Hepatocyte (in vitro differentiated cells): ENCODE measurements at regions not wholly inside any gene's neighbourhood (a gene's known extent, or its start where the extent isn't known, plus 50 kb on each side); places are given as distances from the start of the nearest gene placed in this dataset.

Experiments
- DNase-seq: peaks from one replicate; pipeline ENCODE4 v3.0.0-alpha.2; 2016; ENCODE audit warnings: low spot score
- H2AFZ ChIP-seq: fragments of 200-600 bp; sonication (generic); 2 replicates; pipeline ENCODE4 v1.6.0; 2016; ENCODE audit warnings: antibody characterized with exemption, mild to moderate bottlenecking
- H3K27ac ChIP-seq: fragments of 200-600 bp; sonication (generic); 2 replicates; pipeline ENCODE4 v1.5.1; 2016; ENCODE audit warnings: mild to moderate bottlenecking
- H3K27me3 ChIP-seq: fragments of 200-600 bp; sonication (generic); 2 replicates; pipeline ENCODE4 v1.6.1; 2016
- H3K36me3 ChIP-seq: fragments of 200-600 bp; sonication (generic); replicated peaks from 2 replicates; pipeline ENCODE4 v1.5.1; 2016; ENCODE audit warnings: low read depth; ENCODE audit not compliant: insufficient read depth
- H3K4me1 ChIP-seq: fragments of 200-600 bp; sonication (generic); 2 replicates; pipeline ENCODE4 v1.5.1; 2016; ENCODE audit warnings: mild to moderate bottlenecking, moderate library complexity; ENCODE audit not compliant: insufficient read depth
- H3K4me2 ChIP-seq: fragments of 200-600 bp; sonication (generic); 2 replicates; pipeline ENCODE4 v1.6.0; 2016
- H3K4me3 ChIP-seq: fragments of 200-600 bp; sonication (generic); 2 replicates; pipeline ENCODE4 v1.5.1; 2016; ENCODE audit warnings: mild to moderate bottlenecking
- H3K79me2 ChIP-seq: fragments of 200-600 bp; sonication (generic); 2 replicates; pipeline ENCODE4 v1.6.0; 2017; ENCODE audit warnings: mild to moderate bottlenecking
- H3K9me2 ChIP-seq: fragments of 200-600 bp; sonication (generic); replicated peaks from 2 replicates; pipeline ENCODE4 v1.6.0; 2017; ENCODE audit warnings: mild to moderate bottlenecking; ENCODE audit not compliant: insufficient read depth
- H3K9me3 ChIP-seq: fragments of 200-600 bp; sonication (generic); 2 replicates; pipeline ENCODE4 v1.5.1; 2016; ENCODE audit warnings: low read depth, mild to moderate bottlenecking
- H4K20me1 ChIP-seq: fragments of 200-600 bp; sonication (generic); 2 replicates; pipeline ENCODE4 v1.6.0; 2016; ENCODE audit warnings: mild to moderate bottlenecking; ENCODE audit not compliant: insufficient read depth, poor library complexity, severe bottlenecking
- EZH2 ChIP-seq: fragments of 200-600 bp; sonication (generic); IDR thresholded peaks from 2 replicates; pipeline ENCODE4 v1.6.1; 2016; ENCODE audit warnings: antibody characterized with exemption, mild to moderate bottlenecking, borderline replicate concordance
- EZH2phosphoT487 ChIP-seq: fragments of 200-600 bp; sonication (generic); IDR thresholded peaks from one replicate; pipeline ENCODE4 v1.6.1; 2018; ENCODE audit warnings: antibody characterized with exemption, mild to moderate bottlenecking, low read depth, moderate library complexity; ENCODE audit not compliant: unreplicated experiment, severe bottlenecking
- WGBS: methylation state at CpG from one replicate; pipeline ENCODE4 v1.1.6; 2016; ENCODE audit warnings: low lambda C conversion rate; ENCODE audit errors: missing lambda C conversion rate; 5-methylcytosine and 5-hydroxymethylcytosine counted together
- TF ChIP-seq, protein P1 (sequence below): fragments of 200-600 bp; sonication (generic); IDR thresholded peaks from 2 replicates; pipeline ENCODE4 v1.5.1; 2016; ENCODE audit warnings: antibody characterized with exemption, mild to moderate bottlenecking; ENCODE audit not compliant: poor library complexity

DNA sequence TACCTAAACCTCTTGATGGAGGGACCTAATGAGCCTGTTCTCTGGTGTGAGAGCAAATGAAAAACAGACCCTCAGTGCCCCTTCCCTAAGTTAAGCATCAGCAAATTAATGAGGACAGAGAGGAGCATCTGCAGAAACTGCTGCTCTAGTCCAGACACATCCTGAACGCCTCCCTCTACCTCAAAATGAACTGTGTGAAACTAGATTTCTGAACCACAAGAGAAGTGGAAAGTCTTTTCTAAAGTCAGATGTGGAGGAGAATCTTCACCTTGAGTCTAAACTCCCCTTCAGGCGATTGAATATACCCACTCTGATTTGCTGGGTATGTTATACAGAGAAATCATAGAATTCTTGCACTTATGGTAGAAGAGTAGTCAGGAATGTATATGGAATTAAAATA is 104.4 kb upstream of the AMZ2 start:
- no peak for DNase-seq
- 89% methylated on average over 2 of the region's 2 CpGs for WGBS

DNA sequence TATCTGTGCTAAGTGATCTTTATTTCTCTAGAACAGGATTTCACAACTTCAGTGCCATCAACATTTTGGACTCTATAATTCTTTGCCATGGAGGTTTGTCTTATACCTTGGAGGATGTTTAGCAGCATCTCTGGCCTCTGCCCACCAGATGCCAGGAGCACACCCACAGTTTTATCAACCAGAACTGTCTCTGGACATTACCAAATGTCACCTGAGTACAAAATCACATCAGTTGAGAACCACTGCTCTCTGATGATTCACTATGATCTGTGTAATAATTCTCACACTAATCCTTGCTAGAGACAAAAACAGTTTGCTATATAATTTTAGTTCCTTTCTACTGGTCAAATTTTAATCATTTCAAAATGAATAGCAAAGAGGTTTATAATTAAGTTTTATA is 102.8 kb upstream of the AMZ2 start:
- Histone ChIP-seq H3K9me3 (no peaks in the 10 kb centered on the region), H3K36me3 (no peaks in the 10 kb centered on the region), H3K4me1 (no peaks in the 10 kb centered on the region), H2AFZ (no peak overlapping the region), H3K9me2 (no peaks in the 10 kb centered on the region), H3K27me3 (no peaks in the 10 kb centered on the region), H4K20me1 (no peaks in the 10 kb centered on the region), H3K4me2 (no peak overlapping the region), H3K4me3 (no peak overlapping the region), H3K79me2 (no peaks in the 10 kb centered on the region), H3K27ac (no peak overlapping the region)
- no peak for DNase-seq
- TF ChIP-seq, protein P1, sequence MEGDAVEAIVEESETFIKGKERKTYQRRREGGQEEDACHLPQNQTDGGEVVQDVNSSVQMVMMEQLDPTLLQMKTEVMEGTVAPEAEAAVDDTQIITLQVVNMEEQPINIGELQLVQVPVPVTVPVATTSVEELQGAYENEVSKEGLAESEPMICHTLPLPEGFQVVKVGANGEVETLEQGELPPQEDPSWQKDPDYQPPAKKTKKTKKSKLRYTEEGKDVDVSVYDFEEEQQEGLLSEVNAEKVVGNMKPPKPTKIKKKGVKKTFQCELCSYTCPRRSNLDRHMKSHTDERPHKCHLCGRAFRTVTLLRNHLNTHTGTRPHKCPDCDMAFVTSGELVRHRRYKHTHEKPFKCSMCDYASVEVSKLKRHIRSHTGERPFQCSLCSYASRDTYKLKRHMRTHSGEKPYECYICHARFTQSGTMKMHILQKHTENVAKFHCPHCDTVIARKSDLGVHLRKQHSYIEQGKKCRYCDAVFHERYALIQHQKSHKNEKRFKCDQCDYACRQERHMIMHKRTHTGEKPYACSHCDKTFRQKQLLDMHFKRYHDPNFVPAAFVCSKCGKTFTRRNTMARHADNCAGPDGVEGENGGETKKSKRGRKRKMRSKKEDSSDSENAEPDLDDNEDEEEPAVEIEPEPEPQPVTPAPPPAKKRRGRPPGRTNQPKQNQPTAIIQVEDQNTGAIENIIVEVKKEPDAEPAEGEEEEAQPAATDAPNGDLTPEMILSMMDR, result no peak
- TF ChIP-seq EZH2 (no peak), EZH2phosphoT487 (no peak)

More for the DNA sequence above, 104.4 kb upstream of the AMZ2 start:
- Histone ChIP-seq H3K79me2 (no peaks in the 10 kb centered on the region), H3K9me2 (no peaks in the 10 kb centered on the region), H4K20me1 (no peaks in the 10 kb centered on the region), H3K4me1 (no peaks in the 10 kb centered on the region), H3K4me2 (no peak overlapping the region), H3K27me3 (no peaks in the 10 kb centered on the region), H3K36me3 (no peaks in the 10 kb centered on the region), H2AFZ (no peak overlapping the region), H3K4me3 (no peak overlapping the region), H3K27ac (no peak overlapping the region), H3K9me3 (no peaks in the 10 kb centered on the region)
- TF ChIP-seq EZH2 (no peak), EZH2phosphoT487 (no peak)
- TF ChIP-seq, protein P1, result no peak

DNA sequence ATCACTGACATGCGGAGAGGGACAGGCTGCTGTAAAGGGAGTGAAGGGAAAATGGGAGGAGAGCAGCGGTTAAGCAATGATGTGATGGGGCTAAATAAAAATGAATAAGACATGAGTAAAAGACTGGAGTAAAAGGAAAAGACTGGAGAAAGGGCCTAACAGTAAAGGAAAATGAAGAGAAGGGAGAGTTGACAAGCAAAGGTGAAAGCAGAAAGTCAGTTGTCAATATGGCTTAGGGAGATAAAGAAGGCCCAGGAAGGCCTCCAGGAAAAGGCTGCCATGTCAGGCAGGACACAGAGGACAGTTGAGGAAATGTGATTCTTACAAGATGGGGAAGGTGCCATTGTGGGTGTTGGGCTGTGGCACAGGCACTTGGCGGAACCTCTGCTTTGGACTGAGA is 98.9 kb upstream of the AMZ2 start:
- 96% methylated on average over 3 of the region's 3 CpGs for WGBS
- Histone ChIP-seq H3K9me3 (no peaks in the 10 kb centered on the region), H3K27ac (no peak overlapping the region), H3K79me2 (no peaks in the 10 kb centered on the region), H3K36me3 (no peaks in the 10 kb centered on the region), H3K27me3 (no peaks in the 10 kb centered on the region), H4K20me1 (no peaks in the 10 kb centered on the region), H3K9me2 (no peaks in the 10 kb centered on the region), H3K4me1 (no peaks in the 10 kb centered on the region), H3K4me3 (no peak overlapping the region), H2AFZ (no peak overlapping the region), H3K4me2 (no peak overlapping the region)
- TF ChIP-seq EZH2phosphoT487, result no peak
- no peak for TF ChIP-seq EZH2
- TF ChIP-seq, protein P1, result no peak
- DNase-seq, result no peak

DNA sequence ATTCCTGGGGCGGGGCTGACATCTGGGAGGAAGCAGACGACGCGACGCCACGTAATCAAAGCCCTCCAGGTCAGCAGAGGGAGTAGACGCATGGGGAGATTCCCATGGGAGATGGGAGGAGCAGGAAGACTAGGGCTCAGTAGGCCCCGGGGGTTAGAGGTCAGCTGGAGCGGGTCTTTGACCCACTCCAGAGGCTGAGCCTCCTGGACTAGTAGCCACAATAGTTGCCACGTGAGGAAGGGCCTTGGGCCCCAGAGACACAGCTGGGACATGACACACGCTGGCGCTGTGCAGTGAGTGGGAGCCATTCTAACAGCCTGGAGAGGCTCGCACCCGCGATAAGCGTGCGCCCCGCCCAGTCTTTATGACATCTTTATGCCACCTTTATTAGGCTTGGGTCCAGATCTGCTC is 95.7 kb upstream of the AMZ2 start:
- Histone ChIP-seq H3K9me3 (no peaks in the 10 kb centered on the region), H3K79me2 (no peaks in the 10 kb centered on the region), H3K27ac (no peak overlapping the region), H3K4me1 (no peaks in the 10 kb centered on the region), H4K20me1 (no peaks in the 10 kb centered on the region), H3K36me3 (no peaks in the 10 kb centered on the region), H3K4me2 (no peak overlapping the region), H3K4me3 (no peak overlapping the region), H2AFZ (no peak overlapping the region), H3K27me3 (no peaks in the 10 kb centered on the region), H3K9me2 (no peaks in the 10 kb centered on the region)
- WGBS, result 97% methylated on average over 15 of the region's 18 CpGs
- TF ChIP-seq EZH2phosphoT487 (no peak), EZH2 (no peak)
- TF ChIP-seq, protein P1, result no peak
- DNase-seq, result no peak
